HG03280 (cell line): ENCODE measurements at regions not wholly inside any gene's neighbourhood (a gene's known extent, or its start where the extent isn't known, plus 50 kb on each side); places are given as distances from the start of the nearest gene placed in this dataset.
"Not testable (repeated sequence)": the region's sequence is repeated elsewhere in the genome, so short reads cannot be mapped to it uniquely, and the experiment has no call there.

Experiments
- ATAC-seq: cut with Tn5 transposase; IDR thresholded peaks from one replicate; pipeline ENCODE4 v1.9.1; 2021; ENCODE audit warnings: mild to moderate bottlenecking, moderate library complexity; ENCODE audit not compliant: unreplicated experiment

GRCh38 chr17:69669441-69670178 lies 255.1 kb downstream of the MAP2K6 start:
- ATAC-seq = no peak

- ATAC-seq = no peak
These were observed 258.4 kb downstream of the MAP2K6 start for GRCh38 chr17:69672924-69673323.

- ATAC-seq = no peak
These were observed 262.6 kb downstream of the MAP2K6 start for GRCh38 chr17:69677130-69677529.

GRCh38 chr17:69678206-69678605 lies 263.7 kb downstream of the MAP2K6 start:
- ATAC-seq = no peak

- ATAC-seq = no peak
These were observed 265.3 kb downstream of the MAP2K6 start for GRCh38 chr17:69679829-69680228.

- no peak for ATAC-seq
These were observed 269.8 kb downstream of the MAP2K6 start for GRCh38 chr17:69684251-69684650.

- not testable (repeated sequence) for ATAC-seq
These were observed 270.7 kb downstream of the MAP2K6 start for GRCh38 chr17:69685150-69685549.

GRCh38 chr17:69690531-69690930 lies 276.0 kb downstream of the MAP2K6 start:
- ATAC-seq = no peak

- no peak for ATAC-seq
These were observed 277.7 kb downstream of the MAP2K6 start for GRCh38 chr17:69692171-69692570.

GRCh38 chr17:69695646-69696045 lies 281.1 kb downstream of the MAP2K6 start:
- ATAC-seq = no peak

GRCh38 chr17:69696650-69697049 lies 282.2 kb downstream of the MAP2K6 start:
- no peak for ATAC-seq

- not testable (repeated sequence) for ATAC-seq
These were observed 283.9 kb downstream of the MAP2K6 start for GRCh38 chr17:69698352-69698751.

- no peak for ATAC-seq
These were observed 287.6 kb downstream of the MAP2K6 start for GRCh38 chr17:69702078-69702477.

GRCh38 chr17:69703751-69704150 lies 289.3 kb downstream of the MAP2K6 start:
- ATAC-seq = no peak

- no peak for ATAC-seq
These were observed 290.4 kb downstream of the MAP2K6 start for GRCh38 chr17:69704935-69705334.

GRCh38 chr17:69706127-69706526 lies 291.6 kb downstream of the MAP2K6 start:
- ATAC-seq = no peak

- no peak for ATAC-seq
These were observed 294.9 kb downstream of the MAP2K6 start for GRCh38 chr17:69709441-69709840.

- ATAC-seq = no peak
These were observed 296.4 kb downstream of the MAP2K6 start for GRCh38 chr17:69710926-69711325.

- ATAC-seq = no peak
These were observed 297.0 kb downstream of the MAP2K6 start for GRCh38 chr17:69711541-69711940.

GRCh38 chr17:69712801-69713311 lies 298.4 kb downstream of the MAP2K6 start:
- ATAC-seq = no peak

- no peak for ATAC-seq
These were observed 299.3 kb downstream of the MAP2K6 start for GRCh38 chr17:69713815-69714214.

- ATAC-seq = no peak
These were observed 300.2 kb downstream of the MAP2K6 start for GRCh38 chr17:69714669-69715068.

GRCh38 chr17:69715656-69716055 lies 301.2 kb downstream of the MAP2K6 start:
- no peak for ATAC-seq
